GM12864 (cell line): ENCODE measurements at regions not wholly inside any gene's neighbourhood (a gene's known extent, or its start where the extent isn't known, plus 50 kb on each side); places are given as distances from the start of the nearest gene placed in this dataset.

Experiments used
- DNase-seq: peaks from one replicate; pipeline ENCODE4 v3.0.0-alpha.2; 2011; ENCODE audit warnings: low read depth
- H3K4me3 ChIP-seq: 2 replicates; pipeline ENCODE4 v1.5.1; 2011; ENCODE audit warnings: mild to moderate bottlenecking, low read depth, low read length, control low read depth
- TF ChIP-seq, protein P1 (sequence below): IDR thresholded peaks from 2 replicates; pipeline ENCODE4 v1.5.1; 2011; ENCODE audit warnings: low read depth, mild to moderate bottlenecking, moderate library complexity, low read length, control low read depth, inconsistent platforms; ENCODE audit errors: missing control alignments

DNA sequence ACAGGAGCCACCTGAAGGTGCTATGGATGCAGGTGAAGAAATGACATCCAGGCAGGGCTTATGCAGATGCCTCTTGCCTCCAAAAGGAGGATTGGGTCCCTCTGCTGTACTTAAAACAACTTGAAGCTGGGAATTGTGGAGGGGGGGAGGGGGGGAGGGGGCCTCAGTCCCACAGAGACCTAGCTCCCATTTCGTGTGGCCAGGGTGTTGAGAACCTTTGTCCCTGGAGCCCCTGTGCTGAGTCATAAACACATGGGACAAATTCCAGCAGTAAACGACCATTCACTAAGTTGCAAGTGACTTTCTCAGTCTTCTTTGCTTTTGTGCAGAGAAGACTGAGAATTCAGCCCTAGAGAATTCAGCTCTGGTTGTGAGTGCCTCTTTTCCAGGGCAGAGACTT lies 96.5 kb upstream of the PODXL start:
- no peak overlapping the region for H3K4me3 ChIP-seq
- no peak for DNase-seq
- TF ChIP-seq, protein P1, sequence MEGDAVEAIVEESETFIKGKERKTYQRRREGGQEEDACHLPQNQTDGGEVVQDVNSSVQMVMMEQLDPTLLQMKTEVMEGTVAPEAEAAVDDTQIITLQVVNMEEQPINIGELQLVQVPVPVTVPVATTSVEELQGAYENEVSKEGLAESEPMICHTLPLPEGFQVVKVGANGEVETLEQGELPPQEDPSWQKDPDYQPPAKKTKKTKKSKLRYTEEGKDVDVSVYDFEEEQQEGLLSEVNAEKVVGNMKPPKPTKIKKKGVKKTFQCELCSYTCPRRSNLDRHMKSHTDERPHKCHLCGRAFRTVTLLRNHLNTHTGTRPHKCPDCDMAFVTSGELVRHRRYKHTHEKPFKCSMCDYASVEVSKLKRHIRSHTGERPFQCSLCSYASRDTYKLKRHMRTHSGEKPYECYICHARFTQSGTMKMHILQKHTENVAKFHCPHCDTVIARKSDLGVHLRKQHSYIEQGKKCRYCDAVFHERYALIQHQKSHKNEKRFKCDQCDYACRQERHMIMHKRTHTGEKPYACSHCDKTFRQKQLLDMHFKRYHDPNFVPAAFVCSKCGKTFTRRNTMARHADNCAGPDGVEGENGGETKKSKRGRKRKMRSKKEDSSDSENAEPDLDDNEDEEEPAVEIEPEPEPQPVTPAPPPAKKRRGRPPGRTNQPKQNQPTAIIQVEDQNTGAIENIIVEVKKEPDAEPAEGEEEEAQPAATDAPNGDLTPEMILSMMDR: no peak

DNA sequence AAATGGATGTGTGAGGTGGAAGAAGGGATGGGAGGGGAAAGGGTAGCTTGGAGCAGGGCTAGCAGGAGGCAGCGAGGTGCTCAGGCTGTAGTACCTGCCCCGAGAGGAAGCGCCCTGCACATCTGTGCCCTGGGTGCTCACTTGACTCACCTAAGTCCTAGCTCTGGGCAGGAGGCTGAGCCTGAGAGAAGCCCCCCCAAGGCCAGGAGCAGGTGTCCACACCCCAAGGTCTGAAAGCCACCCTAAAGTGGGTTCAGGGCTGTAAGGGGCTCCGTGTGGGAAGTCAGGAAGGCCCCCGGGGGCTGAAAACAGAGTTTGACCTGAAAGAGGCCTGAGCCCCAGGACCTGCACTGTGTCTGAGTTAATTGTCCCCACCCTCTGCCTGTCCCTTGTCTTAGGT lies 95.8 kb upstream of the PODXL start:
- TF ChIP-seq, protein P1: no peak
- no peak overlapping the region for H3K4me3 ChIP-seq
- no peak for DNase-seq

DNA sequence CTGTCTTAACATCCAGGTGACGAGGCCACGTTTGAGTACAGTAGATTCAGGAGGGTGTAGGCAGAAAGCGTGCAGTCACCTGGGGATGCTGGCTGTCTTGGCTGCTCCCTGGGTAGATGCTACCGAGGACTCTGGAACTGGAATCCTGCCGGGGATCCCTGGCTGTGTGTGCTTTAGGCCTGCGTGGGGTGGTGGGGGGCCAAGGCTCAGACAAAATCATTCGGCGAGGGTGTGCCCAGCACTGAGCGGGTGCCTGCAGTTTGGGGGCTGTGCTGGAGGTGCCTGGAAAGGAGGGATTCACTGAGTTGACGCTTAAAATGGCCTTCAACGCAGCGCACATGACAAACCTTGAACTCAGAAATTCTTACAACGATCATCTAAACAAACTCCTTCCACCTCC lies 93.5 kb upstream of the PODXL start:
- DNase-seq: no peak
- TF ChIP-seq, protein P1: no peak

DNA sequence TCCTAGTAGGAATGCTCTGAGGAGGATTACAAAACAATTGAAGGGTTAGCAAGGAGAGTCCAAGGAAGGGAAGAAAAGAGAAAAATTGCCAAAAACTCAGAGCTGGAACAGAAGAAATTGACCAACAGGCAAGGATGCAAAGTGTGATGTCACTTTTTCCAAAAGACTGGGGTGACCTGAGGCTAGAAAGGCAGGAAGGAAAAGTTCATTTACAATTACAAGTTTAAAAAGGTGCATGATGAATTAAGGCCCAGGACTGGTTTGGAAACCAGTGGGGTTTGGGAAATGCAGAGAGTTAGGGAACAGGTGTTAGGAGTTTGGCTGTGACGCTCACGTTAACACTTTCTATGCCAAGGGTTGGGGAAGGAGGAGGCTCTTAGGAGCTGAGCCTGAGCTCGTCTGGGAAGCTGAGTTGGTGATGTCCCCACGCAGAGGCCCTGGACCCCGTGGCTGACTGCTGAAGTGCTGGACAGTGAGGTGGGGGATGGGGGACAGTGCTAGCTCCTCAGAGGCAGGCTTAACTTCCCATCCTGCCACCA lies 92.6 kb upstream of the PODXL start:
- no peak for DNase-seq
- no peak overlapping the region for H3K4me3 ChIP-seq
- TF ChIP-seq, protein P1: no peak

More for the DNA sequence above, 93.5 kb upstream of the PODXL start:
- no peak overlapping the region for H3K4me3 ChIP-seq

DNA sequence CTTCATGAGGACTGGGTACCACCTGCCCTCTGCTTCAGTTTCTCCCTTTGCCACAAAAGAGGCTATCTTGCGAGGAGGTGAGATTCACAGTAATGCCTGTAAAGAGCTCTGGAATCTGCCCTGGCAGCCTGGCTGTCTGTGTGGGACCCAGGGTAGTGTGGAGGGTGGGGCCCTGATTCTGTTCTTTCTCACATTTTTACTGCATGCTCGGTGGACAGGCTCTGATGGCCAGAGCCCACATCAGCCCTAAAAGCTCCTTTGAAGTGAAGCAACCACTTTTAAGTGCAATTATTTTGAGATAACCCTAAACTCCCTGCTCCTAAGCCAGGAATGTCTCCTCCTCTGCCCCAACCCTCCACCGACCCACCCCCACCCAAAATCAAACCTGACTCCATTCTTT lies 92.1 kb upstream of the PODXL start:
- H3K4me3 ChIP-seq: no peak overlapping the region
- no peak for DNase-seq

DNA sequence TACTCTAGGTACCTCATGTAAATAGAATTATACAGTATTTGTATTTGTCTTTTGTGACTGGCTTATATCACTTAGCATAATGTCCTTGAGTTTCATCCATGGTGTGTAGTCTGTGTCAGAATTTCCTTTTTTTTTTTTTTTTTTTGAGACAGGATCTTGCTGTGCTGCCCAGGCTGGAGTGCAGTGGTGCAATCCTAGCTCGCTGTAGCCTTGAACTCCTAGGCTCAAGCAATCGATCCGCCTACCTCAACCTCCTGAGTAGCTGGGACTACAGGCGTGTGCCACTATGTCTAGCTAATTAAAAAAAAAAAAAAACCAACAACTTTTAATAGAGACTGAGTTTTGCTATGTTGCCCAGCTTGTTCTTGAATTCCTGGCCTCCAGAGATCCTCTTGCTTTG lies 89.8 kb upstream of the PODXL start:
- no peak for DNase-seq
- H3K4me3 ChIP-seq: no peak overlapping the region
- TF ChIP-seq, protein P1: no peak

More for the DNA sequence above, 92.1 kb upstream of the PODXL start:
- TF ChIP-seq, protein P1: no peak

DNA sequence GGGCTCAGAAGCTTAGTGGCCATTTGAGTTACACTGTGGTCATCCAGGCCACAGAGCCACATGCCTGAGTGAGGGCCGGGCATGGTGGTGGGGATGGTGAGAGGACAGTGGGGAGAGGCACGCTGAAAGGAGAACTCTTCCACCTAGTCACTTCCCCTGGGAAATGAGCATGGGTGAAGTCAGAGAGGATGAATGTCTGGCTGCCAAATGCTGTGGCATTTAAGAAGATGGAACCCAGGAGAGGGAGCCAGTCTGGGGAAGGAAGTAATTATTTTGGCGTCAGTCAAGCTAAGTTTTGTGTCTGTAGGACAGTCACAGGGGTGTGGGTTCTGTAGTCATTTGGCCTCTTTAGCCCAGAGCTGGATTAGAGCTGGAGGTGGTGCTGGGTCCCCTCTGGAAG lies 86.0 kb upstream of the PODXL start:
- TF ChIP-seq, protein P1: no peak
- no peak for DNase-seq
- no peak overlapping the region for H3K4me3 ChIP-seq
